Muscle of leg (tissue), 3 donors: ENCODE measurements at regions not wholly inside any gene's neighbourhood (a gene's known extent, or its start where the extent isn't known, plus 50 kb on each side); places are given as distances from the start of the nearest gene placed in this dataset.
"Not testable (repeated sequence)": the region's sequence is repeated elsewhere in the genome, so short reads cannot be mapped to it uniquely, and the experiment has no call there.

ENCODE experiments used
- DNase-seq: peaks from one replicate; pipeline ENCODE4 v3.0.0; 2013
- H3K27ac ChIP-seq: one replicate; pipeline ENCODE4 v1.5.1; 2013; ENCODE audit warnings: mild to moderate bottlenecking, low read length, control low read depth
- H3K27me3 ChIP-seq: one replicate; pipeline ENCODE4 v1.6.1; 2013; ENCODE audit warnings: low read length; ENCODE audit not compliant: control insufficient read depth, insufficient read depth
- H3K36me3 ChIP-seq: one replicate; pipeline ENCODE4 v1.6.1; 2013; ENCODE audit warnings: low read length; ENCODE audit not compliant: control insufficient read depth, insufficient read depth
- H3K4me1 ChIP-seq: one replicate; pipeline ENCODE4 v1.6.1; 2013; ENCODE audit warnings: low read length; ENCODE audit not compliant: control insufficient read depth, insufficient read depth
- H3K4me3 ChIP-seq: one replicate; pipeline ENCODE4 v1.5.1; 2013; ENCODE audit warnings: low read length, control low read depth
- H3K9me3 ChIP-seq: replicated peaks from 2 replicates; pipeline ENCODE4 v1.6.1; 2013; ENCODE audit warnings: low read depth, low read length; ENCODE audit not compliant: control insufficient read depth
- WGBS: methylation state at CpG from one replicate; pipeline ENCODE4 v1.1.5; 2013; ENCODE audit warnings: missing lambda C conversion rate; ENCODE audit not compliant: insufficient coverage; 5-methylcytosine and 5-hydroxymethylcytosine counted together

DNA sequence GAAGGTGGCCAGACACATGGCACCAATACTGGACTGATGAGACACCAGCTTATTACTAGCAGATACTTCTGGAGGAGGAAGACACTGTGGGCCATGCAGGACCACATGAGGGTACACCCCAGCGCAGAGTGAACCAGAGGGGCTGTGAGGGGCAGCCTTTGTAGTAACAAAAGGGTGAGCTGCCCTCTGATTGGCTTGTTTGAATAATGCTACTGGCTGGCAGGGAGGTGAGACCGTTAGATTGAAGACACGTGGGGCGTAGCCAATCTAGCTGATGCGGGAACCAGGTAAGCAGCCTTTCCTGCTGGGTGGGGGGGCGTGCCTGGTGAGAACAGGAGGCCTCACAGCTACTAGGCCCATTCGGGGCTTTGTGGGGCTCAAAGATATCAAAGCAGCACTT is 102.8 kb upstream of the SEC14L1 start:
- H3K27me3 ChIP-seq = peaks cover 9% of the 10 kb centered on the region
- H3K4me1 ChIP-seq = no peaks in the 10 kb centered on the region
- no peak overlapping the region for H3K4me3 ChIP-seq
- DNase-seq = no peak
- H3K9me3 ChIP-seq = no peaks in the 10 kb centered on the region
- no peaks in the 10 kb centered on the region for H3K36me3 ChIP-seq
- no peak overlapping the region for H3K27ac ChIP-seq
- 80% methylated on average over 5 of the region's 7 CpGs for WGBS

DNA sequence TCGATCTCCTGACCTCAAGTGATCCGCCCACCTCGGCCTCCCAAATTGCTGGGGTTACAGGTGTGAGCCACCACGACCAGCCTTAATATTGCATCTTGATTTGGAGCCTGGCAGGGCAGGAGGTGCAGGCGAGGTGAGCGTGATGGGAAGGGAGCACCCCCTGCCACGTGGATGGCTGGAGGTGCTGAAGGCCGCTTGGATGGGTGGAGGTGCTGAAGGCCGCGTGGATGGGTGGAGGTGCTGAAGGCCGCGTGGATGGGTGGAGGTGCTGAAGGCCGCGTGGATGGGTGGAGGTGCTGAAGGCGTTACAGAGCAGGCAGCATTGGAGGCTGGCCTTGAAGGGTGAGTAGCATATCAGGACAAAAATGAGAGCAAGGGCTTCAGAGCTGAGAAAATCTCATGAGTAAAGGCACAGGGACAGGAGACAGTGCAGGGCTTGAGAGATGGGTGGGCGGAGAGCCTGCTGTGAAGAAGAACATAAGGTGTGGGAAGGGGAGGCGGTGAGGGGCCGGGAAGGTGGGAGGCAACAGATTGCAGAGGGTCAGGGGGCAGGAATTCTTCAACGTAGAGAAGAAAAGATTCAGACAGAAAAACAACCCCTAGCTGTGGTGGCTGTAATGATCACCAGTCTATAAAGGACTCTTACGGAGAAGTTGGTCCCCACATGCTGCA is 101.7 kb upstream of the SEC14L1 start:
- peaks cover 9% of the 10 kb centered on the region for H3K27me3 ChIP-seq
- no peak for DNase-seq
- H3K36me3 ChIP-seq = no peaks in the 10 kb centered on the region
- 77% methylated on average over 13 of the region's 20 CpGs for WGBS
- no peaks in the 10 kb centered on the region for H3K4me1 ChIP-seq
- no peak overlapping the region for H3K4me3 ChIP-seq
- no peak overlapping the region for H3K27ac ChIP-seq
- no peaks in the 10 kb centered on the region for H3K9me3 ChIP-seq

- 42% methylated on average over 9 of the region's 11 CpGs for WGBS
- no peaks in the 10 kb centered on the region for H3K36me3 ChIP-seq
- no peak overlapping the region for H3K27ac ChIP-seq
- no peak for DNase-seq
- H3K4me1 ChIP-seq = no peaks in the 10 kb centered on the region
- no peak overlapping the region for H3K4me3 ChIP-seq
- peaks cover 2% of the 10 kb centered on the region for H3K27me3 ChIP-seq
- H3K9me3 ChIP-seq = no peaks in the 10 kb centered on the region
Measured at GRCh38 chr17:77042476-77043231, 98.1 kb upstream of the SEC14L1 start.

DNA sequence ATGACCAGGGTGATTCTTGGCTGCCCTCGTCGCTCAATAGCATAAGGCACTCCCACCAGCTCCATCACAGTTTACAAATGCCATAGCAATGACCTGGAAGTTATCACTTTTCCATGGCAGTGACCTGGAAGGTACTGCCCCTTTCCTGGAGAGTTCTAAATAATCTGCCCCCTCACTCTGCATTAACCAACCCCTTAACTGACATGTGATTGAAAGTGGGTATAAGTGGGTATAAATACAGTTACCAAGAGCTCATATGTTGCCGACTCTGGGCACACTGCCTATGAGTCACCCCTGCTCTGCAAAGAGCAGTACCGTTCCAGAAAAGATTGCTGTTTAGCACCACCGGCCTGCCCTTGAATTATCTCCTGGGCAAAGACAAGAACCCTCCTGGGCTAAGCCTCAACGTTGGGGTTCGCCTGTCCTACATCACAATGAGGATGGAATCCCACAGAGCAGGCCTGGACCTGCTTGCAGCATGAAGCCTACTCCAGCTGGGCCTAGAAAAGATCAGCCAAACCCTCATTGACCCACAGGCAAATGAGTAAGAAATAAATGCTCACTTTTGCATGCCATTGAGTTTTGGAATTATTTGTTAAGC is 95.2 kb upstream of the SEC14L1 start:
- peaks cover 14% of the 10 kb centered on the region for H3K27me3 ChIP-seq
- H3K4me1 ChIP-seq = no peaks in the 10 kb centered on the region
- no peak overlapping the region for H3K27ac ChIP-seq
- H3K4me3 ChIP-seq = no peak overlapping the region
- H3K36me3 ChIP-seq = no peaks in the 10 kb centered on the region
- 79% methylated on average over 7 of the region's 7 CpGs for WGBS
- no peak for DNase-seq
- no peaks in the 10 kb centered on the region for H3K9me3 ChIP-seq

DNA sequence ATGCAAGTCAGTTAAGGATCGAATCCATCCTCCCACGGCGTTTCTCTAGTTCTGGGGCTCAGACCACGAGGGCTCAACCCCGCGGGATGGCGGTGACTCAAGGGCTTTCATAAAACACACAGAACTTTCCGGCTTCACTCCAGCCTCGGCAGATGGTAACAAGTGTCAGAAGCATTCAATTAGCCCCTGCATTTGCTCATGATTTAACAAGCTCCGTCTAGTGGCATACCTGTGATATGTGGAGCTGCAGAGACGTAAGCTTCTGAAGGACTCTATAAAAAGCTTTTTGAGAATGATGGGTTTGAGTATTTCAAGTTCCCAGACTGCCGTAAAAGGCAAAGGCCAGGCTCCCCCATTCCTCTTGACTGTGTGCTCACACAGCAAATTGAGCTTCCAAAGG is 91.3 kb upstream of the SEC14L1 start:
- H3K27me3 ChIP-seq = peaks cover 30% of the 10 kb centered on the region
- no peak for DNase-seq
- H3K4me3 ChIP-seq = no peak overlapping the region
- H3K27ac ChIP-seq = no peak overlapping the region
- no peaks in the 10 kb centered on the region for H3K4me1 ChIP-seq
- H3K9me3 ChIP-seq = no peaks in the 10 kb centered on the region
- H3K36me3 ChIP-seq = no peaks in the 10 kb centered on the region
- WGBS = 41% methylated on average over 8 of the region's 12 CpGs

DNA sequence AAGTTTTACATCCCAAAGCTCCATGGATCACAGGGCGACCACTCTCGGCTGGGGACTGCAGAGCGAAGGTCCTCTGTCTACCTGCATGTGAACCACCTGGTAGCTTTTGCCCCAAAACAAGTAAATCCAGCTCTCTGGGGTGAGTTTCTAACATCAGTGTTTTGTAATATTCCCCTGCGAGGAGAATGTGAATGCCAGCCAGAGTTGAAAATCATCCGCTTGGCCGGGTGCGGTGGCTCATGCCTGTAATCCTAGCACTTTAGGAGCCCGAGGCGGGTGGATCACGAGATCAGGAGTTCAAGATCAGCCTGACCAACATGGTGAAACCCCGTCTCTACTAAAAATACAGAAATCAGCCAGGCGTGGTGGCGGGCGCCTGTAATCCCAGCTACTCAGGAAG is 89.9 kb upstream of the SEC14L1 start:
- peaks cover 30% of the 10 kb centered on the region for H3K27me3 ChIP-seq
- not testable (repeated sequence) for H3K4me1 ChIP-seq

GRCh38 chr17:77054936-77055335 is 85.8 kb upstream of the SEC14L1 start:
- H3K27me3 ChIP-seq = peaks cover 24% of the 10 kb centered on the region
- no peaks in the 10 kb centered on the region for H3K9me3 ChIP-seq
- no peaks in the 10 kb centered on the region for H3K36me3 ChIP-seq
- H3K4me3 ChIP-seq = no peak overlapping the region
- WGBS = 43% methylated on average over 9 of the region's 10 CpGs
- no peaks in the 10 kb centered on the region for H3K4me1 ChIP-seq
- DNase-seq = no peak
- H3K27ac ChIP-seq = no peak overlapping the region

More for the DNA sequence above, 89.9 kb upstream of the SEC14L1 start:
- not testable (repeated sequence) for DNase-seq, H3K27ac ChIP-seq, H3K9me3 ChIP-seq, H3K4me3 ChIP-seq, H3K36me3 ChIP-seq
- 89% methylated on average over 10 of the region's 14 CpGs for WGBS

GRCh38 chr17:77055453-77055852 is 85.3 kb upstream of the SEC14L1 start:
- 90% methylated on average over 7 of the region's 7 CpGs for WGBS
- Histone ChIP-seq H3K4me1 (no peaks in the 10 kb centered on the region), H3K9me3 (no peaks in the 10 kb centered on the region), H3K27me3 (peaks cover 20% of the 10 kb centered on the region), H3K4me3 (no peak overlapping the region), H3K36me3 (no peaks in the 10 kb centered on the region), H3K27ac (no peak overlapping the region)
- DNase-seq = no peak

DNA sequence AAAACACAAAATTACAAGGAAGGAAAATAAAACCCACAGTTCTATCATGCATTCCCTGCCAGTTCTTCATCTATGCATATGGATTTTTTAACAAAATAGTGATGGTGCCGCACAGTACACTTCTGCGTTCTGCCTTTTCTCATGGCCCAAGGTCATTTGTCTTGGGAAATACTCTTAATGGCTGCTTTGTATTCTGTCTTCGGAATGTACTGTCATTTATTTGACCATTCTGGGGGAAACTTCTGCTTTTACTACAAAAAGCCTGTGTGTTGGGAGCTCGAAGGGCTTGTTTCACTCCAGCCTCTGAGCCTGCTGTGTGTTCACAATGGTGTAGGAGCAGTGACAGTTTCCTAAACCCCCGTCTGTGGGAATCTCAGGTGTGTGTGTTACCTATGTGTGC is 82.8 kb upstream of the SEC14L1 start:
- Histone ChIP-seq H3K4me1 (no peaks in the 10 kb centered on the region), H3K27me3 (peaks cover 14% of the 10 kb centered on the region), H3K4me3 (no peak overlapping the region), H3K27ac (no peak overlapping the region), H3K36me3 (no peaks in the 10 kb centered on the region), H3K9me3 (no peaks in the 10 kb centered on the region)
- WGBS = no CpG with 5 or more reads among the region's 5 CpGs
- no peak for DNase-seq

DNA sequence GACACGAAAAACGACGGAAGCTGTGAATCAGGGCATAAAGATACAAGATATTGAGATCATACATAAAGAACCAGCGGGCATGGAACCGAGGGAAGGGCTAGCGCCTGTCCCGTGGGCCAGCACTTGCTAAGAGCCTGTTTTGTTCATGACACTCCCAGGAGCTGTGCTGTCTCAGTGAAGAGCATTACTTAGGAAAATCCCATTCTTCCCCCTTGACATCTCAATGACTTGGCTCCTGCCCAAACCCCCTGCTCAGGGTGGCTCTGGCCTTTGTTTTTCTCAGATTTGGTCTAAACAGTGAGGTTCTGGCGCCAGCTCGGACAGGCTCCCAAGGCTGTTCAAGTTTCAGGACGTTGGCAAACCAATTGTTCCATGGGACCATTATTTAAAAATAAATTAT is 79.1 kb upstream of the SEC14L1 start:
- Histone ChIP-seq H3K27ac (no peak overlapping the region), H3K4me1 (peaks cover 2% of the 10 kb centered on the region), H3K27me3 (peaks cover 13% of the 10 kb centered on the region), H3K9me3 (no peaks in the 10 kb centered on the region), H3K36me3 (no peaks in the 10 kb centered on the region), H3K4me3 (no peak overlapping the region)
- DNase-seq = no peak
- WGBS = 77% methylated on average over 7 of the region's 10 CpGs
